Activated naive CD4-positive, alpha-beta T cell treated with anti-CD3 and anti-CD28 coated beads, Interleukin-2, amount 10 ng/mL, durations not matched to agents 7 days and 5 days (primary cell): ENCODE measurements at regions not wholly inside any gene's neighbourhood (a gene's known extent, or its start where the extent isn't known, plus 50 kb on each side); places are given as distances from the start of the nearest gene placed in this dataset.

Experiments used
- CTCF ChIA-PET: fragments of 350-600 bp; sonication (Branson Sonifier 250); formaldehyde crosslinking; loops from one replicate; lab custom pipeline; 2021; ENCODE audit warnings: antibody characterized with exemption; lab: Charles Lee
- DNase-seq: peaks from one replicate; pipeline ENCODE4 v3.0.0-alpha.2; 2020
- H3K27ac Mint-ChIP-seq: one replicate; pipeline ENCODE4 v1.8.0; 2021; ENCODE audit warnings: mild to moderate bottlenecking, moderate library complexity, mixed read lengths
- H3K27me3 Mint-ChIP-seq: one replicate; pipeline ENCODE4 v1.8.0; 2021; ENCODE audit warnings: mild to moderate bottlenecking, mixed read lengths
- H3K36me3 Mint-ChIP-seq: one replicate; pipeline ENCODE4 v1.8.0; 2021; ENCODE audit warnings: mixed read lengths
- H3K4me1 Mint-ChIP-seq: one replicate; pipeline ENCODE4 v1.8.0; 2021; ENCODE audit warnings: mixed read lengths
- H3K4me3 Mint-ChIP-seq: one replicate; pipeline ENCODE4 v1.8.0; 2021; ENCODE audit warnings: mild to moderate bottlenecking, moderate library complexity, mixed read lengths
- H3K9me3 Mint-ChIP-seq: one replicate; pipeline ENCODE4 v1.8.0; 2021; ENCODE audit warnings: mixed read lengths

- Mint-ChIP-seq H3K36me3 (no peaks in the 10 kb centered on the region), H3K27ac (no peak overlapping the region), H3K27me3 (no peaks in the 10 kb centered on the region), H3K9me3 (peaks cover 7% of the 10 kb centered on the region), H3K4me3 (no peak overlapping the region), H3K4me1 (no peaks in the 10 kb centered on the region)
- CTCF ChIA-PET = no interaction called here
- DNase-seq = no peak
Observed at GRCh38 chr4:176464748-176465147, 145.0 kb downstream of the SPCS3 start.

GRCh38 chr4:176467001-176467400, 147.2 kb downstream of the SPCS3 start:
- peaks cover 7% of the 10 kb centered on the region for H3K9me3 Mint-ChIP-seq
- CTCF ChIA-PET = no interaction called here

GRCh38 chr4:176469546-176469945, 149.8 kb downstream of the SPCS3 start:
- no peak for DNase-seq
- Mint-ChIP-seq H3K4me3 (no peak overlapping the region), H3K36me3 (no peaks in the 10 kb centered on the region), H3K4me1 (no peaks in the 10 kb centered on the region), H3K27ac (no peak overlapping the region), H3K27me3 (no peaks in the 10 kb centered on the region), H3K9me3 (peaks cover 5% of the 10 kb centered on the region)
- CTCF ChIA-PET = no interaction called here

More at GRCh38 chr4:176467001-176467400, 147.2 kb downstream of the SPCS3 start:
- H3K4me1 Mint-ChIP-seq = no peaks in the 10 kb centered on the region
- no peak for DNase-seq
- no peak overlapping the region for H3K27ac Mint-ChIP-seq
- H3K27me3 Mint-ChIP-seq = no peaks in the 10 kb centered on the region
- H3K4me3 Mint-ChIP-seq = no peak overlapping the region
- no peaks in the 10 kb centered on the region for H3K36me3 Mint-ChIP-seq

GRCh38 chr4:176470671-176471070, 150.9 kb downstream of the SPCS3 start:
- H3K27ac Mint-ChIP-seq = no peak overlapping the region
- CTCF ChIA-PET = no interaction called here
- no peak for DNase-seq
- no peaks in the 10 kb centered on the region for H3K27me3 Mint-ChIP-seq
- no peaks in the 10 kb centered on the region for H3K36me3 Mint-ChIP-seq
- peaks cover 11% of the 10 kb centered on the region for H3K9me3 Mint-ChIP-seq
- no peaks in the 10 kb centered on the region for H3K4me1 Mint-ChIP-seq
- H3K4me3 Mint-ChIP-seq = no peak overlapping the region

- no peak overlapping the region for H3K27ac Mint-ChIP-seq
- H3K27me3 Mint-ChIP-seq = no peaks in the 10 kb centered on the region
- no peak for DNase-seq
- H3K9me3 Mint-ChIP-seq = peaks cover 24% of the 10 kb centered on the region
- CTCF ChIA-PET = no interaction called here
- no peaks in the 10 kb centered on the region for H3K36me3 Mint-ChIP-seq
- H3K4me1 Mint-ChIP-seq = no peaks in the 10 kb centered on the region
- no peak overlapping the region for H3K4me3 Mint-ChIP-seq
Observed at GRCh38 chr4:176475067-176475466, 155.3 kb downstream of the SPCS3 start.

GRCh38 chr4:176478076-176478475, 158.3 kb downstream of the SPCS3 start:
- H3K36me3 Mint-ChIP-seq = no peaks in the 10 kb centered on the region
- no peak overlapping the region for H3K27ac Mint-ChIP-seq
- H3K27me3 Mint-ChIP-seq = no peaks in the 10 kb centered on the region
- no peak overlapping the region for H3K4me3 Mint-ChIP-seq
- H3K9me3 Mint-ChIP-seq = peaks cover 24% of the 10 kb centered on the region
- no peak for DNase-seq
- CTCF ChIA-PET = no interaction called here
- H3K4me1 Mint-ChIP-seq = no peaks in the 10 kb centered on the region

GRCh38 chr4:176479767-176480166, 160.0 kb downstream of the SPCS3 start:
- Mint-ChIP-seq H3K27me3 (no peaks in the 10 kb centered on the region), H3K4me1 (no peaks in the 10 kb centered on the region), H3K36me3 (no peaks in the 10 kb centered on the region), H3K4me3 (no peak overlapping the region), H3K27ac (no peak overlapping the region), H3K9me3 (peaks cover 22% of the 10 kb centered on the region)
- DNase-seq = no peak
- CTCF ChIA-PET = no interaction called here

- no peak overlapping the region for H3K4me3 Mint-ChIP-seq
- CTCF ChIA-PET = no interaction called here
- no peaks in the 10 kb centered on the region for H3K36me3 Mint-ChIP-seq
- H3K27me3 Mint-ChIP-seq = no peaks in the 10 kb centered on the region
- no peak for DNase-seq
- no peaks in the 10 kb centered on the region for H3K4me1 Mint-ChIP-seq
- peaks cover 2% of the 10 kb centered on the region for H3K9me3 Mint-ChIP-seq
- H3K27ac Mint-ChIP-seq = no peak overlapping the region
Observed at GRCh38 chr4:176482972-176483371, 163.2 kb downstream of the SPCS3 start.

- Mint-ChIP-seq H3K4me1 (no peaks in the 10 kb centered on the region), H3K9me3 (peaks cover under 1% of the 10 kb centered on the region), H3K27me3 (no peaks in the 10 kb centered on the region), H3K27ac (no peak overlapping the region), H3K36me3 (no peaks in the 10 kb centered on the region), H3K4me3 (no peak overlapping the region)
- DNase-seq = no peak
- CTCF ChIA-PET = no interaction called here
Observed at GRCh38 chr4:176484301-176484984, 164.7 kb downstream of the SPCS3 start.

GRCh38 chr4:176489001-176489400, 169.2 kb downstream of the SPCS3 start:
- Mint-ChIP-seq H3K4me1 (peaks cover 2% of the 10 kb centered on the region), H3K27me3 (no peaks in the 10 kb centered on the region), H3K9me3 (no peaks in the 10 kb centered on the region), H3K4me3 (no peak overlapping the region), H3K27ac (no peak overlapping the region), H3K36me3 (no peaks in the 10 kb centered on the region)
- no peak for DNase-seq
- CTCF ChIA-PET = no interaction called here

- peaks cover 3% of the 10 kb centered on the region for H3K9me3 Mint-ChIP-seq
- no peaks in the 10 kb centered on the region for H3K36me3 Mint-ChIP-seq
- no peak overlapping the region for H3K4me3 Mint-ChIP-seq
- CTCF ChIA-PET = no interaction called here
- no peaks in the 10 kb centered on the region for H3K27me3 Mint-ChIP-seq
- H3K4me1 Mint-ChIP-seq = peaks cover 2% of the 10 kb centered on the region
- DNase-seq = no peak
- H3K27ac Mint-ChIP-seq = no peak overlapping the region
Observed at GRCh38 chr4:176492646-176493302, 173.0 kb downstream of the SPCS3 start.

GRCh38 chr4:176498617-176499256, 179.0 kb downstream of the SPCS3 start:
- CTCF ChIA-PET = no interaction called here
- Mint-ChIP-seq H3K4me3 (no peak overlapping the region), H3K4me1 (no peaks in the 10 kb centered on the region), H3K9me3 (peaks cover 3% of the 10 kb centered on the region), H3K27ac (no peak overlapping the region), H3K36me3 (no peaks in the 10 kb centered on the region), H3K27me3 (no peaks in the 10 kb centered on the region)
- no peak for DNase-seq

GRCh38 chr4:176499518-176499917, 179.8 kb downstream of the SPCS3 start:
- no peak overlapping the region for H3K4me3 Mint-ChIP-seq
- H3K4me1 Mint-ChIP-seq = no peaks in the 10 kb centered on the region

GRCh38 chr4:176500894-176501293, 181.1 kb downstream of the SPCS3 start:
- Mint-ChIP-seq H3K4me1 (no peaks in the 10 kb centered on the region), H3K9me3 (peaks cover 3% of the 10 kb centered on the region)

More at GRCh38 chr4:176499518-176499917, 179.8 kb downstream of the SPCS3 start:
- DNase-seq = no peak
- H3K9me3 Mint-ChIP-seq = peaks cover 3% of the 10 kb centered on the region
- no peaks in the 10 kb centered on the region for H3K27me3 Mint-ChIP-seq
- CTCF ChIA-PET = no interaction called here
- H3K27ac Mint-ChIP-seq = no peak overlapping the region
- no peaks in the 10 kb centered on the region for H3K36me3 Mint-ChIP-seq

GRCh38 chr4:176504118-176504517, 184.4 kb downstream of the SPCS3 start:
- H3K4me1 Mint-ChIP-seq = no peaks in the 10 kb centered on the region
- H3K27ac Mint-ChIP-seq = no peak overlapping the region
- H3K4me3 Mint-ChIP-seq = no peak overlapping the region
- no peaks in the 10 kb centered on the region for H3K9me3 Mint-ChIP-seq
- CTCF ChIA-PET = no interaction called here
- DNase-seq = no peak
- H3K36me3 Mint-ChIP-seq = no peaks in the 10 kb centered on the region
- no peaks in the 10 kb centered on the region for H3K27me3 Mint-ChIP-seq

More at GRCh38 chr4:176500894-176501293, 181.1 kb downstream of the SPCS3 start:
- CTCF ChIA-PET = no interaction called here
- H3K27ac Mint-ChIP-seq = no peak overlapping the region
- H3K4me3 Mint-ChIP-seq = no peak overlapping the region
- H3K27me3 Mint-ChIP-seq = no peaks in the 10 kb centered on the region
- no peaks in the 10 kb centered on the region for H3K36me3 Mint-ChIP-seq
- DNase-seq = no peak
